NCI-H748 treated with DMSO at 0.1 percent for 48 hours (cell line): ENCODE measurements at regions not wholly inside any gene's neighbourhood (a gene's known extent, or its start where the extent isn't known, plus 50 kb on each side); places are given as distances from the start of the nearest gene placed in this dataset.
"Not testable (repeated sequence)": the region's sequence is repeated elsewhere in the genome, so short reads cannot be mapped to it uniquely, and the experiment has no call there.

Source experiments
- DNase-seq: peaks from one replicate; lab custom pipeline; 2025; lab: John Stamatoyannopoulos, UW

DNA sequence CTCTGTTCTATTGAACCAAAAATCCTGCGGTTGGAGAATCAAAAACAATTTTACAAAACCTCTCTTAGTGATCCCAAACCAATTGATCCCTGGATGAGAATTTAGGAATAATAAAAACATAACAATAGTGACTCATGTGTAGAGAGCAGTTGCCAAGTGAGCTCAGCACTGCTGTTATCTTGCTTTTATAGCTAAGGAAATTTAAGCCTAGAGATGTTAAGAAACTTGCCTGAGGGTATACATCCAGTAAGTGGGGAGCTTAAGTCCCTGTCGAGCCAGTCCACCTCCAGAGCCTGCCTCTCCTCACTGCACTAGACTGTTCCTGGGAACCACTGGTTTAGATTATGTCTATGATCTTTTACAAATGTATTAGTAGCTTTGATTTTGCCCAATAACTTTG, 358.4 kb upstream of the LMCD1 start:
- DNase-seq = no peak

- DNase-seq = no peak
Observed at GRCh38 chr3:8145661-8146060, 356.0 kb upstream of the LMCD1 start.

DNA sequence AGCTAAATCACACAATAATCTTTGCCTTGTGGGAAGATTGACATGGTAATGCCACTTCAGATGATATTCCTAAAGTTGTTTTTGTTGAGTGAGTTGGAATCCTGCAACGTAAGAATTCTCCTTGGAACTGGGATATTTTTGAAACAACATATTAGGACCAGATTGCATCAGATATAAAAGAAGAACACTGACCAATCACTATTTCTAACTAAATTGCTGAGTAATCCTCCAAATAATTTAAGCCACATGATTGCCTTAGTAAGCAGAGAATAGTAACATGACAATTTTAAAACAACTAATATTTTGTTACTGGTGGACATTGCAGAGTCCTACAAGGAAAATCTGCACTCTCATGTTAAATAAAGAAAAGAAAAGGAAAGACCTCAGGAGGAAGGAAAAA, 353.9 kb upstream of the LMCD1 start:
- no peak for DNase-seq

DNA sequence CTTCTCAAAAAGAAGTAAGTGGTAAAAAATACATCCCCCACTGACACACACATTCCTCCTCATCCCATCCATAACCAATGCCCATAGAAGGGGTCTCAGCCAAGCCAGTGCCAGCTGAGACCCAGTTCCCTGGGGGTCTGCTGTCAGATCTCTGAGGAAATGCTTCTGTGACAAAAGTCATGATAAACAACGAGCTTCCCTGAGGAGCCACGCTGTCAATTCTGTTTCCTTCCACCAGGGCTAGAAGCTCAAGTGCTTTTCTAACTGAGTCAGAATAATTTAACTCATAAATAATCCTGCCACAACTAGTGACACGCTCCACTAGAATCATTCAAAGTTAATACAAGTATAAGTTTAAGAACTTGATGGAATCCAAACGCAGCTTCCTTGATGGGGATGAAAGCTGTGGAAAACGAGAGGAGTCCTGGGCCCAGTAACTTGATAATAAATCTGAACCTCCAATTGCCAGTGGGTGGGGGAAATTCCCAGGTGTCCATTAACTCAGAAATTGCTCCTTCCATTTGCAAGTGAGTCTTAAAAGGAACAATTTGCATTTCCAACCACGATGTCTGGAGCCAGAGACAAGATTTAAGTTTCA, 348.7 kb upstream of the LMCD1 start:
- no peak for DNase-seq

- DNase-seq = no peak
Observed at GRCh38 chr3:8153800-8154199, 347.8 kb upstream of the LMCD1 start.

DNA sequence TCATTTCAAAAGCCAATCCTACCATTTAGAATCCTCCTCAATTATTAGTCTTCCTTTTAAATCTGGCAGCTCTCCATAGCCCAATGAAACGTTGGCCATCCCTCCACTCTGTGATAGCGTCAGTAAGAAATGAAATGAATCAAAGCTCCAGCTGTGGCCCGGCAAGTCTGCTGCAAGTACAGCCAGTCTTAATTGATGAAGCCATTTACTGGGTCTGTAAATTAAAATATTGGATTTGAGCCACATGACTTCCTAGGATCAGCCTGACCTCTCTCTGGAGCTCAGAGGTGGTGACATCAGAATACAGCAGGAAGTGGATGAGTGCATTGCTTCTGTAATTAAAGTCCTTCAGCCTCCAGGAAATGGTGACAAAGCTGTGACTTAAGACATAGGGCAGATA, 347.0 kb upstream of the LMCD1 start:
- DNase-seq = no peak

- no peak for DNase-seq
Observed at GRCh38 chr3:8156138-8156537, 345.5 kb upstream of the LMCD1 start.

GRCh38 chr3:8156831-8157230, 344.8 kb upstream of the LMCD1 start:
- DNase-seq = no peak

- no peak for DNase-seq
Observed at GRCh38 chr3:8157640-8158039, 344.0 kb upstream of the LMCD1 start.

- DNase-seq = no peak
Observed at GRCh38 chr3:8164145-8164544, 337.5 kb upstream of the LMCD1 start.

- DNase-seq = no peak
Observed at GRCh38 chr3:8166014-8166413, 335.6 kb upstream of the LMCD1 start.

GRCh38 chr3:8170971-8171508, 330.6 kb upstream of the LMCD1 start:
- no peak for DNase-seq

- no peak for DNase-seq
Observed at GRCh38 chr3:8173892-8174291, 327.7 kb upstream of the LMCD1 start.

DNA sequence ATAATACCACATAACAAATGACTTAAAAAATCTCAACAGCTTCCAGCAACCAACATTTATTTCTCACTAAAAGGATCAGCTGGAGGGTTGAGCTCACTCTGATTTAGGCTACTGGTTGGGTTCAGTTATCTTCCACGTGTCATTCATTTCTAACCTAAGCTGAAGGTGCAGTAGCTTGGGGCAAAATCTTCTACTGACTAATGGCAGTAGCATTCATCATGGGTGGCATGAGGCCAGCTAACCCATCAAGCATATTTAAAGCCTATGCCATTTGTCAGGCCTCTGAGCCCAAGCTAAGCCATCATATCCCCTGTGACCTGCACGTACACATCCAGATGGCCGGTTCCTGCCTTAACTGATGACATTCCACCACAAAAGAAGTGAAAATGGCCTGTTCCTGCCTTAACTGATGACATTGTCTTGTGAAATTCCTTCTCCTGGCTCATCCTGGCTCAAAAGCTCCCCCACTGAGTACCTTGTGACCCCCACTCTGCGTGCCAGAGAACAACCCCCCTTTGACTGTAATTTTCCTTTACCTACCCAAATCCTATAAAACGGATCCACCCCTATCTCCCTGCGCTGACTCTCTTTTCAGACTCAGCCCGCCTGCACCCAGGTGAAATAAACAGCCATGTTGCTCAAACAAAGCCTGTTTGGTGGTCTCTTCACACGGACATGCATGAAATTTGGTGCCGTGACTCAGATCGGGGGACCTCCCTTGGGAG, 324.7 kb upstream of the LMCD1 start:
- DNase-seq = not testable (repeated sequence)

DNA sequence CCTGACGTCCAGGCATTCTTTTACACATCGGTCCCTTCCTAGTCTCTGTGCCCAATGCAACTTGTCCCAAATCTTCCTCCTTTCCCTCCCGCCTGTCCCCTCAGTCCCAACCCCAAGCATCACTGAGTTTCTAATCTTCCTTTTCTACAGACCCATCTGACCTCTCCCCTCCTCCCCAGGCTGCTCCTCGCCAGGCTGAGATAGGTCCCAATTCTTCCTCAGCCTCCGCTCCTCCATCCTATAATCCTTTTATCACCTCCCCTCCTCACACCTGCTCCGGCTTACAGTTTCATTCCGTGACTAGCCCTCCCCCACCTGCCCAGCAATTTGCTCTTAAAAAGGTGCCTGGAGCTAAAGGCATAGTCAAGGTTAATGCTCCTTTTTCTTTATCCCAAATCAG, 323.1 kb upstream of the LMCD1 start:
- not testable (repeated sequence) for DNase-seq

- no peak for DNase-seq
Observed at GRCh38 chr3:8182904-8183303, 318.7 kb upstream of the LMCD1 start.

DNA sequence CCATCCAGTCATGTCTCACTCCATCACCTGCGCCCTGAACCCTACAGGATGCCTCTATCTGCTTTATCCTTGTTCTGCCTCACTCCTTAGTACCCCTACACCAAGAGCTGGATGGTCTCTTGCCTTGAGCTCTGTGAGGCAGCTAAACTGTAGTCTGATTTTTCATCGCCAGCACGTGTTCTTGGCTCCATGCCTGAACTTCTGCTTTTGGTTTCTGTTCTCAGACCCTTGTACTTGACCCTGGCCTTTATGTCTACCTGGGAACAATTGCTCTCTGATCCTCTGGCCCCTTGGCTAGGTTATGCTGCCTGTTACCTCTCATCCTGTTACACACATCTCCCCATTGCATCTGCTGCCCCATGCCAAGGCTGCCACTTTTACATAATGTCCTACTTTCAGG, 318.0 kb upstream of the LMCD1 start:
- DNase-seq = no peak

DNA sequence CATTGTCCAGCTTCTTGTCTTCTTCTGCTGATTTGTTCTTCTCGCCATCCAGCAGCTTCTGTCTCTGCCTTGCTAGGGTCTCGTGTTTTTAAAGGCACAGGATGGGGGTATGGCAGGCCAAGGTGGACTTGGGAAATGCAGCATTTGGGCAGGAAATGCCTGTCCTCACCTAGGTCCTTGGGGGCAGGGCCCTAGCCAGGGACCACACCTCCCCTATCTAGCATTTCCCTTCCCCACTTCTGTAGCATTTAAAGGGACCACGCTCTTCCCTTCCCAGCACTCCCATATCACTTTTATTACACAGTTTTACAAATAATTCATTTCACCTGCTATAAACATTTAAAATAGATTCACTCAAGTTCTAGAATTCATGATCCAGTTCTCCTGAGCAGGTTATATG, 315.4 kb upstream of the LMCD1 start:
- DNase-seq = no peak

DNA sequence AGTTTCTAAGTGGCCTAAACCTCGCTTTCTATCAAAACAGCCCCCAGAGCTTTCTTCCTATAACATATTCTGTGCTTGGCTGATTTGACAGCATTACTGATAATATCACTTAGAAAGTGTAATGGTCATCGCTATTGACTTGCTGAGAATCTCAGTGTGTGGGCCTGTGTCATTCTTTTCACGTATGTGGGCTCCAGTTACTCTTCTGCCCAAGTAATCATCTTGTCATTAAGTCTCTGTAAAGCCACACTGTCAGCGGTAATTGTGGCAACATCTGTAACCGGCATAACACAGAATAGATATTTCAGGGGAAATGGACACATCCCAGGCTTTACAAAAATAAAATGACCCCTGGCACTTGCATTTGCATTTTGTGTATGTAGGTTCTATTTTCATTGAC, 313.6 kb upstream of the LMCD1 start:
- no peak for DNase-seq

DNA sequence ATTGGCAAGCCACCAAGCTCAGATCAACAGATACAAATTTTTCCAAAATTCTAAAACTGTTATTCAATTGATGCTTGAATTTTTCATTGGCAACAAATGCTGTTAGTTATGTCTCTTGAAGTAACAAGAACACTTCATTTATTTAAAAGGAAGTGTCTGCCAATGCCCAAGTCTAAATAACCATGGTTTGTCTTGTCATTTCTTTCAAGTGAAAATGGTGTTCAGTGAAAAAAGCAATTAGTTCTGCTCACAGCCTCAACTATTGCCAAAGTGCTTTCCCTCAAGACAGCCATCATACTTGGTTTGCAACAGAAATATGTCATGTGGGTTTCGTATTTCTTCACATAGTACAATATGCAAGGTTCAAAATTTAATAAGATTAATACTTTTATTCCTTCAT, 312.6 kb upstream of the LMCD1 start:
- no peak for DNase-seq

GRCh38 chr3:8191406-8191805, 310.2 kb upstream of the LMCD1 start:
- no peak for DNase-seq

DNA sequence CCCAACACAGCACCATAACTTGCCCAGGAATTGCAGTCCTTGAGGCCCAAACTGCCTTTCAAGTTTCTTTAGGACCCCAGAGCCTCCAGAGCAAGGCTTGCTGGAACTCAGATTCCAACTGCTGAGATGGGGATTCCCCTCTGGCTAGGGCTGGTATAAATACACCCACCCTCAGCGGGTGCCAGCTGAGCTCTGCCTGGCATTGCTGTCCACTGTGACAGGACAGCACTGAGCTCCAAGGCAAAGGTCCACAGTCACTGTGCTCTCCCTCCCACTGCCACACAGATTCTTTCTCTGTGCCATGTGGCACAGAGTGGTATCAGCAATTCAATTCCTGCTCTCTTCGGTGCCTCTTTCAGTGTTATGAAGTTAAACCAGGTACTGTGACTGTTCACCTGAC, 304.2 kb upstream of the LMCD1 start:
- no peak for DNase-seq

- DNase-seq = no peak
Observed at GRCh38 chr3:8198605-8199004, 303.0 kb upstream of the LMCD1 start.

- no peak for DNase-seq
Observed at GRCh38 chr3:8200996-8201395, 300.6 kb upstream of the LMCD1 start.
